Left renal cortex interstitium (tissue), 4 donors: ENCODE measurements at regions not wholly inside any gene's neighbourhood (a gene's known extent, or its start where the extent isn't known, plus 50 kb on each side); places are given as distances from the start of the nearest gene placed in this dataset.

Experiments used
- DNase-seq, 4 donors: peaks; one replicate each; pipeline ENCODE4 v3.0.0-alpha.2; 2013; ENCODE audit warnings: low read depth in 4 of 4, low spot score in 2 of 4, missing footprints in 1 of 4

GRCh38 chr9:17963498-17963897, 384.6 kb downstream of the SH3GL2 start:
- DNase-seq, result no peak

- DNase-seq, result no peak
These were observed 388.9 kb downstream of the SH3GL2 start for GRCh38 chr9:17967731-17968130.

GRCh38 chr9:17969232-17969631, 390.4 kb downstream of the SH3GL2 start:
- DNase-seq, result no peak

GRCh38 chr9:17970277-17970676, 391.4 kb downstream of the SH3GL2 start:
- no peak for DNase-seq

GRCh38 chr9:17978773-17979172, 399.9 kb downstream of the SH3GL2 start:
- no peak for DNase-seq

- DNase-seq, result no peak
These were observed 407.7 kb downstream of the SH3GL2 start for GRCh38 chr9:17986595-17986994.

- DNase-seq, result no peak
These were observed 408.3 kb downstream of the SH3GL2 start for GRCh38 chr9:17987189-17987588.

GRCh38 chr9:17988489-17988888, 409.6 kb downstream of the SH3GL2 start:
- no peak for DNase-seq

GRCh38 chr9:17990602-17991001, 411.7 kb downstream of the SH3GL2 start:
- no peak for DNase-seq

GRCh38 chr9:17993024-17993423, 414.2 kb downstream of the SH3GL2 start:
- no peak for DNase-seq

- DNase-seq, result no peak
These were observed 416.0 kb downstream of the SH3GL2 start for GRCh38 chr9:17994695-17995425.

- DNase-seq, result no peak
These were observed 417.9 kb downstream of the SH3GL2 start for GRCh38 chr9:17996728-17997127.

GRCh38 chr9:18002718-18003438, 424.0 kb downstream of the SH3GL2 start:
- no peak for DNase-seq

GRCh38 chr9:18006591-18006990, 427.7 kb downstream of the SH3GL2 start:
- DNase-seq, result no peak

- DNase-seq, result no peak
These were observed 428.8 kb downstream of the SH3GL2 start for GRCh38 chr9:18007621-18008020.

- DNase-seq, result no peak
These were observed 431.0 kb downstream of the SH3GL2 start for GRCh38 chr9:18009902-18010301.

GRCh38 chr9:18010492-18010891, 431.6 kb downstream of the SH3GL2 start:
- no peak for DNase-seq

- DNase-seq, result no peak
These were observed 433.3 kb downstream of the SH3GL2 start for GRCh38 chr9:18012170-18012569.

- DNase-seq, result no peak
These were observed 435.7 kb downstream of the SH3GL2 start for GRCh38 chr9:18014556-18014955.

- DNase-seq, result no peak
These were observed 436.2 kb downstream of the SH3GL2 start for GRCh38 chr9:18015116-18015515.

- no peak for DNase-seq
These were observed 438.3 kb downstream of the SH3GL2 start for GRCh38 chr9:18017136-18017535.

GRCh38 chr9:18018221-18018620, 439.4 kb downstream of the SH3GL2 start:
- DNase-seq, result no peak
